Fibroblast of villous mesenchyme (primary cell): ENCODE measurements at regions not wholly inside any gene's neighbourhood (a gene's known extent, or its start where the extent isn't known, plus 50 kb on each side); places are given as distances from the start of the nearest gene placed in this dataset.

Experiments
- DNase-seq: peaks from one replicate; pipeline ENCODE4 v3.0.0-alpha.2; 2010; ENCODE audit warnings: low read depth
- H3K4me3 ChIP-seq: 2 replicates; pipeline ENCODE4 v1.5.1; 2011; ENCODE audit warnings: low read depth, mild to moderate bottlenecking, low read length
- TF ChIP-seq, protein P1 (sequence below): IDR thresholded peaks from 2 replicates; pipeline ENCODE4 v1.5.1; 2012; ENCODE audit warnings: low read depth, mild to moderate bottlenecking, low read length; ENCODE audit not compliant: insufficient read depth

- DNase-seq, result no peak
- TF ChIP-seq, protein P1, sequence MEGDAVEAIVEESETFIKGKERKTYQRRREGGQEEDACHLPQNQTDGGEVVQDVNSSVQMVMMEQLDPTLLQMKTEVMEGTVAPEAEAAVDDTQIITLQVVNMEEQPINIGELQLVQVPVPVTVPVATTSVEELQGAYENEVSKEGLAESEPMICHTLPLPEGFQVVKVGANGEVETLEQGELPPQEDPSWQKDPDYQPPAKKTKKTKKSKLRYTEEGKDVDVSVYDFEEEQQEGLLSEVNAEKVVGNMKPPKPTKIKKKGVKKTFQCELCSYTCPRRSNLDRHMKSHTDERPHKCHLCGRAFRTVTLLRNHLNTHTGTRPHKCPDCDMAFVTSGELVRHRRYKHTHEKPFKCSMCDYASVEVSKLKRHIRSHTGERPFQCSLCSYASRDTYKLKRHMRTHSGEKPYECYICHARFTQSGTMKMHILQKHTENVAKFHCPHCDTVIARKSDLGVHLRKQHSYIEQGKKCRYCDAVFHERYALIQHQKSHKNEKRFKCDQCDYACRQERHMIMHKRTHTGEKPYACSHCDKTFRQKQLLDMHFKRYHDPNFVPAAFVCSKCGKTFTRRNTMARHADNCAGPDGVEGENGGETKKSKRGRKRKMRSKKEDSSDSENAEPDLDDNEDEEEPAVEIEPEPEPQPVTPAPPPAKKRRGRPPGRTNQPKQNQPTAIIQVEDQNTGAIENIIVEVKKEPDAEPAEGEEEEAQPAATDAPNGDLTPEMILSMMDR, result no peak
- H3K4me3 ChIP-seq, result no peak overlapping the region
These were observed 135.0 kb downstream of the FOXG1 start for GRCh38 chr14:28901631-28902030.

GRCh38 chr14:28902930-28903329, 136.3 kb downstream of the FOXG1 start:
- TF ChIP-seq, protein P1, result no peak
- H3K4me3 ChIP-seq, result no peak overlapping the region
- no peak for DNase-seq

DNA sequence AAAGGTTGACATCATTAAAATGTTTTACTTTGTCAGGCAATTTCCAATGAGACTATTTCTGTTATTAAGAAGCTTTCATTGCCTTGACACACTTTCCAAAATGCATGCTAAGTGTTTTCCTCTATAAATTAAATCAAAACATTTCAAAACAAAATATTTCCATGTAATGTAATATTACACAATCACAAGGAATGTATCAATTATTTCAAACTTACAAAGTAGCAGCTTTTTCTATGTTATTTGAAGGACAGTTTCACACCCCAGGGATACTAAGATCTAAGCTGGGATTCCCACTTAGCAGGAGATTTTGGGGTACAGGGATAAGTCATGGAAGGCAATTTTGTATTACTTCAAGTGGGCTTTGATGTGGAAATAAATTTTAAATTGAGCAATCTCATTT, 144.9 kb downstream of the FOXG1 start:
- H3K4me3 ChIP-seq, result no peak overlapping the region
- TF ChIP-seq, protein P1, result no peak
- DNase-seq, result no peak

- no peak overlapping the region for H3K4me3 ChIP-seq
- TF ChIP-seq, protein P1, result no peak
These were observed 146.5 kb downstream of the FOXG1 start for GRCh38 chr14:28913056-28913455.

DNA sequence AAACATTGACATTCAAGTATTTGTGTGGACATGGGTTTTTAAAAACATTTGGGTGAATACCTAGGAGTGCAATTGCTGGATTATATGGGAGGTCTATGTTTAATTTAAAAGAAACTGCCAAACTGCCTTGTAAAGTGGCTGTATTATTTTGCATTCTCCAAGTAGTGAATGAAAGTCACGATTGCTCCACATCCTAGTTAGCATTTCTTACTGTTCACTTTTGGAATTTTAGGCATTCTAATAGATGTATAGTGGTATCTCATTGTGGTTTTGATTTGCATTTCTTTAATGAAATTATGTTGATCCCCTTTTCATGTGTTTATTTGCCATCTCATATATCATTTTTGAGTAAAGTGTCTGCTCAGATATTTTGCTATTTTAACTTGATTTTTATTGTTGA, 159.5 kb downstream of the FOXG1 start:
- no peak overlapping the region for H3K4me3 ChIP-seq
- TF ChIP-seq, protein P1, result no peak
- DNase-seq, result no peak

More at GRCh38 chr14:28913056-28913455, 146.5 kb downstream of the FOXG1 start:
- no peak for DNase-seq

DNA sequence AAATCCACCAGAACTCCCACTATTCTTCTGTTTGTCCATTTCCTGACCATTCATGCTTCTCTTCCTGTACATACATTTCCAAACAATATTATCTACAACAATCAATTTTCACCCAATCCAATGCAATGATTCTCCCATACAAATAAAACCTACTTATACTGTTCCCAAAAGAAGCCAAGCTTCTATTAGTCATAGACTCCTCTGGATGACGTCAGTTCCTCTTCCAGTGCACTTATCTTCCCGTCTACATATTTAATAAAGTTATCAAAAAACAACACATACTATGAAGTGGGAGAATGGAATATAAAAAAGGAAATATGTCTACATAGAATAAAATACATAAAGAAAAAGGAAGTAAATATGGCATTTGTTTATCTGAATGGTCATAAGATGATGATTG, 165.4 kb downstream of the FOXG1 start:
- H3K4me3 ChIP-seq, result no peak overlapping the region
- TF ChIP-seq, protein P1, result no peak
- DNase-seq, result no peak

GRCh38 chr14:28936601-28937000, 170.0 kb downstream of the FOXG1 start:
- H3K4me3 ChIP-seq, result no peak overlapping the region
- DNase-seq, result no peak
- TF ChIP-seq, protein P1, result no peak
